ENCODE measurements at regions not wholly inside any gene's neighbourhood (a gene's known extent, or its start where the extent isn't known, plus 50 kb on each side); places are given as distances from the start of the nearest gene placed in this dataset.

GRCh38 chr4:24456431-24456830 lies 127.9 kb downstream of the DHX15 start:
- no peak overlapping the region for H4K5ac ChIP-seq (ENCODE audit: insufficient read length, low read depth, low read length)
- no peaks in the 10 kb centered on the region for H3K79me1 ChIP-seq (ENCODE audit: low read depth, low read length)
- H4K8ac ChIP-seq (ENCODE audit: extremely low read depth, insufficient read depth, low read length): no peak overlapping the region
- no peak overlapping the region for H2AFZ ChIP-seq (ENCODE audit: low read length)
- H2AK5ac ChIP-seq (ENCODE audit: low read depth, low read length): no peak overlapping the region
- no peak overlapping the region for H3K18ac ChIP-seq (ENCODE audit: extremely low read depth, low read length)
- no peaks in the 10 kb centered on the region for H3K23me2 ChIP-seq (ENCODE audit: low read depth, low read length)
- H2BK120ac ChIP-seq (replicated peaks; ENCODE audit: low read depth, low read length): no peak overlapping the region
- no peaks in the 10 kb centered on the region for H3K4me1 ChIP-seq (replicated peaks in 1 of 4; ENCODE audit: control insufficient read depth in 3 of 4, insufficient read depth in 4 of 4, low read length in 3 of 4)
- no peaks in the 10 kb centered on the region for H3K36me3 ChIP-seq (ENCODE audit: control insufficient read depth in 2 of 4, insufficient read depth in 4 of 4, low read length in 3 of 4)
- POLR2A ChIA-PET (ENCODE audit: partially characterized antibody): interaction anchor here (3.8 kb wide), 1 partner anchor 13 kb away, joined by 19 read pairs; no protein-coding TSS in a partner anchor
- no peak overlapping the region for H3K14ac ChIP-seq (ENCODE audit: insufficient read length)
- H3K9ac ChIP-seq (replicated peaks in 1 of 4; ENCODE audit: extremely low read depth in 1 of 4, low read depth in 3 of 4, low read length in 3 of 4): no peak overlapping the region
- CTCF ChIA-PET (ENCODE audit: partially characterized antibody): interaction anchor here (0.9 to 1.5 kb wide), 3 partner anchors 14 to 43 kb away, joined by 3 to 5 read pairs (median 3); no protein-coding TSS in a partner anchor
- no peak overlapping the region for H3K27ac ChIP-seq (ENCODE audit: low read depth, low read length)
- no peaks in the 10 kb centered on the region for H3K79me2 ChIP-seq (ENCODE audit: control insufficient read depth in 1 of 2, insufficient read depth in 2 of 2, low read length in 2 of 2)
- no peaks in the 10 kb centered on the region for H4K20me1 ChIP-seq (replicated peaks in 1 of 2; ENCODE audit: control insufficient read depth in 1 of 2, insufficient read depth in 2 of 2, low read length in 2 of 2)
- FAIRE-seq (no peak), DNase-seq (ENCODE audit: low read depth in 1 of 2, low spot score in 2 of 2) (no peak)
- H3K27me3 ChIP-seq (replicated peaks in 1 of 4; ENCODE audit: control insufficient read depth in 3 of 4, extremely low read depth in 1 of 4, insufficient read depth in 3 of 4, low read length in 3 of 4): no peaks in the 10 kb centered on the region; a peak in 1 of 7 replicates
- no peak overlapping the region for H3K56ac ChIP-seq (replicated peaks; ENCODE audit: insufficient read length, low read depth, low read length)
- H2BK15ac ChIP-seq (ENCODE audit: low read length): no peak overlapping the region
- H2BK5ac ChIP-seq (ENCODE audit: low read depth, low read length): no peak overlapping the region
- H3K23ac ChIP-seq (ENCODE audit: insufficient read length): no peak overlapping the region
- WGBS, 2 experiments (ENCODE audit: extremely low coverage in 1 of 2, insufficient coverage in 1 of 2, insufficient read length in 1 of 2, insufficient replicate concordance in 2 of 2, low coverage in 1 of 2, low lambda C conversion rate in 2 of 2, missing lambda C conversion rate in 1 of 2): 90% methylated on average over 2 of the region's 2 CpGs; no CpG with 5 or more reads in 1 of the 2 experiments
- H2BK12ac ChIP-seq (ENCODE audit: low read depth, low read length): no peak overlapping the region
- no peaks in the 10 kb centered on the region for H3K9me3 ChIP-seq (ENCODE audit: insufficient read depth in 2 of 2, low read depth in 1 of 2, low read length in 1 of 2)
- no peak overlapping the region for H3K4me3 ChIP-seq (ENCODE audit: extremely low read depth in 1 of 4, insufficient read depth in 2 of 4, low read depth in 3 of 4, low read length in 4 of 4)
- TF ChIP-seq EGR1 (IDR thresholded peaks at IDR 0.05; ENCODE audit: borderline replicate concordance, low read depth, low read length) (no peak), PHF8 (conservative IDR thresholded peaks at IDR 0.05; ENCODE audit: low read depth, low read length) (no peak)
- H3K4ac ChIP-seq (replicated peaks; ENCODE audit: insufficient read length, low read depth, low read length): no peak overlapping the region
- no peak overlapping the region for H2BK20ac ChIP-seq (ENCODE audit: low read length)
- H4K91ac ChIP-seq (replicated peaks; ENCODE audit: insufficient read length, low read length): no peak overlapping the region
- no peak overlapping the region for H3K4me2 ChIP-seq (ENCODE audit: insufficient read depth in 1 of 2, low read depth in 2 of 2, low read length in 2 of 2)
